ENCODE measurements at regions not wholly inside any gene's neighbourhood (a gene's known extent, or its start where the extent isn't known, plus 50 kb on each side); places are given as distances from the start of the nearest gene placed in this dataset.

DNA sequence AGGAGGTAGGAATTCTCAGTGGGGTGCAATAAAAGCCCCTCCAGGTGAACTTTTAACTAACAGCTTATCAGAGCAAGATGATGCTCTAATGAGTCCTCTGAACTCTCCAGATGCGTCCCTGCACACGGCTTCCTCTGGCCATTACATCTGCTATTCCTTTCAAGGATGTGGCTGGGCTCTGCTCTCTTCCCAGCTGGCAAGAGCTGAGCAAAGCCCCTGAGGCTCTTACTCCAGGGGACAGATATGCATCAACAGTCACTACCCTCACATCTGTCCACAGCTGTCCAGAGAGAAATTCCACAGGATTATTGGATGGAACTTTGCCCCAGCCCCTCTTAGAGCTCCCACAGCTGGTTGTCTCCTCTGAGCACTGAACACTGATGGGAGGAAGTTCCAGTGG is 267.8 kb downstream of the C1orf94 start:
- no peak for TF ChIP-seq TAF1 (IDR thresholded peaks at IDR 0.05; ENCODE audit: borderline replicate concordance, insufficient read depth, low read length)

DNA sequence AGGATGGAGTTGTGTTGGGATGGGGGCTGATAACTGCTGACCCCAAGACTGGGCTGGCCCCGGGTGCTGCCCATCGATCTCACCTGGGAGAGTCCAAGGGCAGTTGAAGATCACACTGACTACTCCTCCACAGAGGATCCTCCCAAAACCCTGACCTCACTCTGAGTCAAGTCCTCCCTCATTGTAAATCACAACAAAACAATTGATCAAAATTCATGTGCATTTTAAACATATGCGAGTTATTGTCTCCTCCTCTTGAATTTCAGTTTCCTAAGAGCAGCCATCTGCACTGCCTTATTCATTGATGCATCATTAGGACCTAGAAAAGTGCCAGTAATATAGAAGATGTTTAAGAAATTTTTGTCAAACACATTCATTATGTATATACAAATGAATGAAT is 273.6 kb downstream of the C1orf94 start:
- TF ChIP-seq SIN3A (IDR thresholded peaks at IDR 0.05; ENCODE audit: borderline replicate concordance, insufficient read depth, low read length) = no peak
- no peak for TF ChIP-seq REST (IDR thresholded peaks at IDR 0.05; ENCODE audit: insufficient read depth in 1 of 2, low read depth in 2 of 2, low read length in 2 of 2)
- TF ChIP-seq FOXP2 (optimal IDR thresholded peaks at IDR 0.05; ENCODE audit: borderline replicate concordance, extremely low read depth, extremely low read length, insufficient read depth) = no peak

DNA sequence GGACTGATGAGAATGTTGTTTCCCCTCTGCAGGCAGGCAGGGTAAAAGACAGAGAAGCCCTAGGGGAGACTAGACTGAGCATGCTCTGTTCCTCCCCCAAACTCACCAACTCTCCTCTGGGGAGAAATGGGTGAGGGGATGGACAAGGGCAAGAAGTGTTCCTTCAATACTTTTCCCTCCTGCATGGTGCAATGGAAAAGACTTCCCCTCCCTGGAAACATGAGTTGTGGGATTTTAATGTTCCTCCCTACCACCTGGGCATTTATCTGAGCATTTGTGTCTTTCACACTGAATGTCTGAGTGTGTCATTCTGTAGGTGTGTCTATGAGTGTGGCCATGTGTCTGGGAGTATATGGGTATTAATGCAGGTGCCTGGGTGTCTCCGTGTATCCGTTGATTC is 275.7 kb downstream of the C1orf94 start:
- TF ChIP-seq REST (IDR thresholded peaks at IDR 0.05; ENCODE audit: insufficient read depth in 1 of 2, low read depth in 2 of 2, low read length in 2 of 2) (no peak), TAF1 (IDR thresholded peaks at IDR 0.05; ENCODE audit: borderline replicate concordance, insufficient read depth, low read length) (no peak)

- TF ChIP-seq FOXP2 (optimal IDR thresholded peaks at IDR 0.05; ENCODE audit: borderline replicate concordance, extremely low read depth, extremely low read length, insufficient read depth) (no peak), SIN3A (IDR thresholded peaks at IDR 0.05; ENCODE audit: borderline replicate concordance, insufficient read depth, low read length) (no peak), REST (IDR thresholded peaks at IDR 0.05; ENCODE audit: insufficient read depth in 1 of 2, low read depth in 2 of 2, low read length in 2 of 2) (no peak), POLR2AphosphoS5 (IDR thresholded peaks at IDR 0.05; ENCODE audit: low read depth, low read length) (no peak), TAF1 (IDR thresholded peaks at IDR 0.05; ENCODE audit: borderline replicate concordance, insufficient read depth, low read length) (no peak)
These were observed 278.4 kb downstream of the C1orf94 start for GRCh38 chr1:34455121-34455520.

DNA sequence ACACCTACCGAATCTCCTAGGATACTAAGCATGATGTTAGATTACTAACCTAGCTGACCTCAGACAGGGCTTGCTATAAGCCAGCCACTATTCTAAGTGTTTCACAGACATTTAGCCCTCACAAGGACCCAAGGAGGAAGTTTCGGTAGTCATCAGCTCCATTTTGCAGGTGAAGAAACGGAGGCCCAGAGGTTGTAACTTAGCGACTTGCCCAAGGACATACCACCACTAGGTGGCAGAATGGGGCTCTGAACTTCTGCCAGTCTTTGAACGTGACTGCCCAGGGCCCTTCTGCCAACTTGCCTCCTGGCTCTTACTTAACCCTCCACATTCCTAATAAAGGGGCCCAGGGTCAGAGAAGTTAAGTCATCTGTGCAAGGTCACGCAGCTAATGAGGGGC is 283.5 kb downstream of the C1orf94 start:
- no peak for TF ChIP-seq REST (IDR thresholded peaks at IDR 0.05; ENCODE audit: insufficient read depth in 1 of 2, low read depth in 2 of 2, low read length in 2 of 2)
- no peak for TF ChIP-seq POLR2AphosphoS5 (IDR thresholded peaks at IDR 0.05; ENCODE audit: low read depth, low read length)
- no peak for TF ChIP-seq SIN3A (IDR thresholded peaks at IDR 0.05; ENCODE audit: borderline replicate concordance, insufficient read depth, low read length)
- no peak for TF ChIP-seq TAF1 (IDR thresholded peaks at IDR 0.05; ENCODE audit: borderline replicate concordance, insufficient read depth, low read length)
- TF ChIP-seq FOXP2 (optimal IDR thresholded peaks at IDR 0.05; ENCODE audit: borderline replicate concordance, extremely low read depth, extremely low read length, insufficient read depth) = no peak

DNA sequence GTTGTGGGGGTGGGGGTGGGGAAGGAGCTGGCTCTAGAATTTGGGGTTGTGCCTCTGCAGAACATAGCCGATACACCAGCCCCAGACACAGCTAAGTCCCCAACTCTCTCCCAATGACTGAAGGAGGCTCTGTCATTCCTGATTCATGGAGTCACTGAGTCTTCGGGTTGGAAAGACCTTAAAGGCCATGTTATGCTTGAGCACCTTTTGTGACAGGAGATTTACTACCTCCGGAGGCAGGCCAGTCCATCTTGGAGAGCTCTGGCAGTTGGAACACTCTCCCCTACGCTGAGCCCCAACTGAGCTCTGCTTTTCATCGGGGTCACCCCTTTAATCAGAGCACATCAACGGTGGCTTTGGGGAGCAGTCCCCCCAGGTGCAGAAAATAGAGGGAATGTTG is 284.4 kb upstream of the GJB5 start:
- TF ChIP-seq POLR2AphosphoS5 (IDR thresholded peaks at IDR 0.05; ENCODE audit: low read depth, low read length) (no peak), REST (IDR thresholded peaks at IDR 0.05; ENCODE audit: insufficient read depth in 1 of 2, low read depth in 2 of 2, low read length in 2 of 2) (no peak), TAF1 (IDR thresholded peaks at IDR 0.05; ENCODE audit: borderline replicate concordance, insufficient read depth, low read length) (no peak), SIN3A (IDR thresholded peaks at IDR 0.05; ENCODE audit: borderline replicate concordance, insufficient read depth, low read length) (no peak), FOXP2 (optimal IDR thresholded peaks at IDR 0.05; ENCODE audit: borderline replicate concordance, extremely low read depth, extremely low read length, insufficient read depth) (no peak)

All from PFSK-1 (cell line).